ENCODE measurements at regions not wholly inside any gene's neighbourhood (a gene's known extent, or its start where the extent isn't known, plus 50 kb on each side); places are given as distances from the start of the nearest gene placed in this dataset.
"Not testable (repeated sequence)": the region's sequence is repeated elsewhere in the genome, so short reads cannot be mapped to it uniquely, and the experiment has no call there.

GRCh38 chr3:36647423-36647853 is 116.9 kb downstream of the DCLK3 start:
- H3K4me3 ChIP-seq (ENCODE audit: control insufficient read depth, low read depth, low read length), result no peak overlapping the region
- no peak for DNase-seq (ENCODE audit: low read depth)
- no peak for TF ChIP-seq CTCF (IDR thresholded peaks at IDR 0.05; ENCODE audit: control insufficient read depth, insufficient read depth, low read depth, low read length, missing control alignments)

- H3K4me3 ChIP-seq (ENCODE audit: control insufficient read depth, low read depth, low read length), result no peak overlapping the region
- no peak for DNase-seq (ENCODE audit: low read depth)
- no peak for TF ChIP-seq CTCF (IDR thresholded peaks at IDR 0.05; ENCODE audit: control insufficient read depth, insufficient read depth, low read depth, low read length, missing control alignments)
Measured at GRCh38 chr3:36643192-36643591, 121.2 kb downstream of the DCLK3 start.

GRCh38 chr3:36635731-36636130 is 128.6 kb downstream of the DCLK3 start:
- no peak for DNase-seq (ENCODE audit: low read depth)

GRCh38 chr3:36633897-36634296 is 130.5 kb downstream of the DCLK3 start:
- H3K4me3 ChIP-seq (ENCODE audit: control insufficient read depth, low read depth, low read length), result not testable (repeated sequence)

More at GRCh38 chr3:36635731-36636130, 128.6 kb downstream of the DCLK3 start:
- no peak for TF ChIP-seq CTCF (IDR thresholded peaks at IDR 0.05; ENCODE audit: control insufficient read depth, insufficient read depth, low read depth, low read length, missing control alignments)
- no peak overlapping the region for H3K4me3 ChIP-seq (ENCODE audit: control insufficient read depth, low read depth, low read length)

GRCh38 chr3:36633060-36633459 is 131.3 kb downstream of the DCLK3 start:
- TF ChIP-seq CTCF (IDR thresholded peaks at IDR 0.05; ENCODE audit: control insufficient read depth, insufficient read depth, low read depth, low read length, missing control alignments), result no peak
- H3K4me3 ChIP-seq (ENCODE audit: control insufficient read depth, low read depth, low read length), result no peak overlapping the region
- DNase-seq (ENCODE audit: low read depth), result no peak

More at GRCh38 chr3:36633897-36634296, 130.5 kb downstream of the DCLK3 start:
- not testable (repeated sequence) for DNase-seq (ENCODE audit: low read depth)

- no peak for DNase-seq (ENCODE audit: low read depth)
- TF ChIP-seq CTCF (IDR thresholded peaks at IDR 0.05; ENCODE audit: control insufficient read depth, insufficient read depth, low read depth, low read length, missing control alignments), result no peak
- H3K4me3 ChIP-seq (ENCODE audit: control insufficient read depth, low read depth, low read length), result no peak overlapping the region
Measured at GRCh38 chr3:36631549-36631948, 132.8 kb downstream of the DCLK3 start.

- no peak for DNase-seq (ENCODE audit: low read depth)
- no peak for TF ChIP-seq CTCF (IDR thresholded peaks at IDR 0.05; ENCODE audit: control insufficient read depth, insufficient read depth, low read depth, low read length, missing control alignments)
- no peak overlapping the region for H3K4me3 ChIP-seq (ENCODE audit: control insufficient read depth, low read depth, low read length)
Measured at GRCh38 chr3:36615861-36616260, 148.5 kb downstream of the DCLK3 start.
